Left colon (tissue), 2 donors: ENCODE measurements at regions not wholly inside any gene's neighbourhood (a gene's known extent, or its start where the extent isn't known, plus 50 kb on each side); places are given as distances from the start of the nearest gene placed in this dataset.

Source experiments
- ATAC-seq: fragments of 200-7000 bp; cut with Tn5 transposase; one replicate; pipeline ENCODE4 v1.9.1; 2020; ENCODE audit warnings: mild to moderate bottlenecking, moderate library complexity
- DNase-seq, 2 donors: peaks; one replicate each; pipeline ENCODE4 v3.0.0-alpha.2; 2020
- intact Hi-C, 2 donors: fragments of 100-400 bp; cut with DNase I in 1 of 2; cut with micrococcal nuclease in 1 of 2; formaldehyde crosslinking; loops; one replicate each; pipeline versions ENCODE4 v1.11.2 to v1.14.0; 2022; cut with DNase I, micrococcal nuclease
- donor health status: DM: no; HTN: no; CAD: no.
- donor health status: DM: yes; HTN: yes; CAD: no.

DNA sequence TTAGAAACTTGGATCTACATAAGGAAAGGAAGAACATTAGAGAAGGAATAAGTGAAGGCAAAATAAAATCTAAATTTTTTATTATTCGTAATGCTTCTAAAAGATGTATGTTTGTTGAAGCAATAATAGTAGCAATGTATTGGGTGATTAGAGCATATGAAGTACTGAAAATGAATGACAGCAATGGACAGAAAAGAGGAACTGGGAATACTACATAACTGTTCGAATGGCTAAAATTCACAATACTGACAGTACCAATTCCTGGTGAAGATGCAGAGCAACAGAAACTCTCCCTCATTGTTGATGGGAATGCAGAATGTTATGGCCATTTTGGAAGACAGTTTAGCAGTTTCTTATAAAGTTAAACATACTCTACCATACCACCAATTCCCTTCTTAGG is 177.3 kb upstream of the SPEF2 start:
- DNase-seq: no peak
- no peak for ATAC-seq
- intact Hi-C loops: no loop called here

DNA sequence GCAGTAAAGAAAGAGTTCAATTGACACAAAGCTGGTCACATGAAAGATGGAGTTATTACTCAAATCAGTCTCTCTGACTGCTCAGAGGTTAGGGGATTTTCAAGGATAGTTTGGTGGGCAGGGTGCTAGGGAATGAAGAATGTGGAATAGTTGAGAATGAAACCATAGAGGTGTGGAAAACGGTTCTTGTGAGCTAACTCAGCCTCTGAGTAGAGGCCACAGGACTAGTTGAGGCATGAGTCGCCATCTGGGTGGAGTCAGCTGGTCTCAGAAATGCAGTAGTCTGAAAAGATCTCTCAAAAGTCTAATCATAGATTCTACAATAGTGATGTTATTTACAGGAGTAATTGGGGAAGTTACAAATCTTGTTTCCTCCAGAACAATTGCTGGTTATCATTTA is 178.9 kb upstream of the SPEF2 start:
- DNase-seq: no peak
- intact Hi-C loops: no loop called here
- no peak for ATAC-seq

GRCh38 chr5:35438288-35438687 is 179.4 kb upstream of the SPEF2 start:
- ATAC-seq (no peak), DNase-seq (no peak)
- intact Hi-C loops: no loop called here

GRCh38 chr5:35436400-35437057 is 181.1 kb upstream of the SPEF2 start:
- no peak for DNase-seq
- intact Hi-C loops: no loop called here
- ATAC-seq: peak; percentile 74

GRCh38 chr5:35430381-35431162 is 187.1 kb upstream of the SPEF2 start:
- ATAC-seq: peak; percentile 59
- no peak for DNase-seq
- intact Hi-C loops: no loop called here

GRCh38 chr5:35420200-35420599 is 189.9 kb upstream of the PRLR start:
- ATAC-seq: no peak
- intact Hi-C loops: no loop called here

GRCh38 chr5:35417040-35417439 is 186.8 kb upstream of the PRLR start:
- no peak for DNase-seq
- no peak for ATAC-seq
- intact Hi-C loops: no loop called here

More at GRCh38 chr5:35420200-35420599, 189.9 kb upstream of the PRLR start:
- DNase-seq: no peak

GRCh38 chr5:35416217-35416988 is 186.1 kb upstream of the PRLR start:
- ATAC-seq (peak; percentile 52), DNase-seq (no peak)
- intact Hi-C loops: no loop called here

- intact Hi-C loops: no loop called here
- ATAC-seq (no peak), DNase-seq (no peak)
These were observed 185.0 kb upstream of the PRLR start for GRCh38 chr5:35415309-35415708.

GRCh38 chr5:35409361-35409760 is 179.1 kb upstream of the PRLR start:
- DNase-seq (no peak), ATAC-seq (no peak)
- intact Hi-C loops: no loop called here

DNA sequence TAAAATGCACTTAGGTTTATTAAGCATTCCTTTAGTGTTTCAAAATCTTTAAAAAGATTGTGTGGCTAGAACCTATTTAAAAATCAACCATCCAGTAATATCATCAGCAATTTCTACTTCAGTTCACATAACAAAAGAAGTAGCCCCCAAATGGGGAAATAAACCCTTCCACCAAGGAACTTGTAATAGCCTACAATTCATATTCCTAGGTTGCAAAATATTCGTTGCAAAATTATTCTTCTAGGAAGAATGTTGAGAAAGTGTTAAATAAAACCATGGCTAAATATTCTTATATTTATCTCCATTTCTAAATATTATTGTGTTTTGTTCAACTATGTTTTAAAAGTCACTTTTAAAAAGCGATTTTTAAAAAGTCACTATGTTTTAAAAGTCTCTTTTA is 177.9 kb upstream of the PRLR start:
- no peak for ATAC-seq
- DNase-seq: no peak
- intact Hi-C loops: no loop called here

DNA sequence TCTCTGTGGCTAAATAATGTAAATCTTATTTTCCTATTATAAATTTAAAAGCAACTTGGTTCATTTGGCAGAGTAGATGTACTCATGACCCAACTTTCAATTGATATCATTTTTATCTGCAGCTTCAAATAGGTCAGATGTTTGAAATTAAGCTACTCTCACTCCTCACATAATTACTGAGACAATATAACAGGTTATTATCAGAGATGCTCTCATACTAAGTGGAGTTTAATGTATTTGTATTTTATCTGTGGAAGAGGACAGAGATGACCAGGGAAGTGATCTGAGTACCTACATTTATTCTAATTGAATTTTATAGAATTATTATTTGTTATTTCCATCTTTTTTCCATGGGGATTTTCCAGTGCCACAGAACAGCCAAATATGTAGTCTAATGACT is 177.4 kb upstream of the PRLR start:
- intact Hi-C loops: no loop called here
- DNase-seq: no peak
- no peak for ATAC-seq

GRCh38 chr5:35405938-35406337 is 175.7 kb upstream of the PRLR start:
- DNase-seq (no peak), ATAC-seq (no peak)
- intact Hi-C loops: no loop called here

GRCh38 chr5:35404701-35405100 is 174.4 kb upstream of the PRLR start:
- intact Hi-C loops: no loop called here
- DNase-seq (no peak), ATAC-seq (no peak)

- no peak for DNase-seq
- ATAC-seq: no peak
- intact Hi-C loops: no loop called here
These were observed 163.6 kb upstream of the PRLR start for GRCh38 chr5:35393901-35394300.

DNA sequence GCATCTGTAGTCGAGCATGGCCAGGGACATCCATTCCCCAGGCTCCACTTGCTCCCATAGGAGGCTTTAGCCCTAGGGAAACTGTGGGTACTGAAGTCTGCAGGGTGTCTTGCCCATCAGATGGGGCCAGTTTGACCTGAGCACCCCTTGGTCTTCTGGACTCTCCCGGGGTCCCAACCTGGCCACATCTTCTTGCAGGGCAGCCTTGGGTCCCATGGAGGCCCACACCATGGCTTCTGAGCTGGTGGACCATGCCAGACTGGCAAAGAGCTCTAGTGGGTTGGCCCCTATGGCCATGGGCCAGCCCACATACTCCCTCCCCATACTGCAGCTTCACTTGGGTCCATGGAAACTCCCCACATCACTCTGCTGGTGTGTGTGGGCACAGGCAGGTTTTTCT is 154.4 kb upstream of the PRLR start:
- intact Hi-C loops: no loop called here
- DNase-seq (no peak), ATAC-seq (no peak)

DNA sequence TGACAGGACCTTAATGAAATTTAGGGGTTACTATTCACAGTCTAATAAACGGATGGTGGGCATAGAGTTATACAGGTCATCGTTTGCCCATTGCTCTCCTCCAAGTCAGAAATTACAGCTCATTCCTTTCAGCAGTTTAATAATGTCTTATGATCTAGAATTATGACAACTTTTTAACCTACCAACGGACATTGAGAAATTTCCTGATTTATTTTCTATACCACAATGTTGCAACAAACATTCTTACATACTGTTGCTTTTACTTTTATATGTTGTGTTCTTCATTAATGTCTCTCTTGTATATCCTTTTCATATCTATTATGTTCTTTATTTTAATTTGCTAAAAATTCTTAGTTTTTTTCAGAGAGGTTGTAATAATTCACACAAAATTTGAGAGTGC is 152.8 kb upstream of the PRLR start:
- DNase-seq (no peak), ATAC-seq (no peak)
- intact Hi-C loops: no loop called here

DNA sequence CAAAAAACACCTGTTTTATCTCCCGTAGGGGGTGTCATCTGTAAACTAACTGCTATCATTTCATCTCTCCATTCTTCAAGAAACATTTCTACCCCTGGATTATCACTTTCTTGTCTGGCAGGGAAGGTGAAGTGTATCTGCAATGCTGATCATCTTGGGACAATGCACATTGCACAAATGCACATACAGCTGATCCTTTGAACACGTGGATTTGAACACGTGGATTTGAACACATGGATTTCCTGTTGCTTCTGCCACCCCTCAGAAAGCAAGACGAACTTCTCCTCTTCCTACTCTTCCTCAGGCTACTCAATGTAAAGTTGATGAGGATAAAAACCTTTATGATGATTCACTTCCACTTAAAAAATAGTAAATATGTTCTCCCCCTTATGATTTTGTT is 147.4 kb upstream of the PRLR start:
- intact Hi-C loops: no loop called here
- ATAC-seq (no peak), DNase-seq (no peak)

DNA sequence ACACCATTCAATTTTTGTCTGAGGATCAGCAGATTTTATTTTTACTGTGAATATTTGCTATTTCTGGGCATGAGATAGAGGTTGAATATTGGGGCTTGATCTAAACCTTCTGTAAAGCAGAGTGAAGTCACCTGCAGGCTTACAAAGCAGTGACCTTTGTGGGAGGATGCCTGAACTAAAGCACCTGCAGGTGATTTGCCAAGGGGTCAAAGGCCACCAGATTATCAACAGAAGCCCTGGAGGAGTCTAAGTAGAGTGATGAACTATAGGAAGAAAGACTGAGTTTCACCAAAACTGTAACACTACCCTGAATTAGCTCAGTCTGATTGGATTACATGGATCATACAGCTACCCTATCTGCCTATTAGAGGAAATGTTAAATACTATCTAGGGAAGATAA is 144.3 kb upstream of the PRLR start:
- ATAC-seq (no peak), DNase-seq (peak in 1 of 2 donors; percentile 19)
- intact Hi-C loops: no loop called here

DNA sequence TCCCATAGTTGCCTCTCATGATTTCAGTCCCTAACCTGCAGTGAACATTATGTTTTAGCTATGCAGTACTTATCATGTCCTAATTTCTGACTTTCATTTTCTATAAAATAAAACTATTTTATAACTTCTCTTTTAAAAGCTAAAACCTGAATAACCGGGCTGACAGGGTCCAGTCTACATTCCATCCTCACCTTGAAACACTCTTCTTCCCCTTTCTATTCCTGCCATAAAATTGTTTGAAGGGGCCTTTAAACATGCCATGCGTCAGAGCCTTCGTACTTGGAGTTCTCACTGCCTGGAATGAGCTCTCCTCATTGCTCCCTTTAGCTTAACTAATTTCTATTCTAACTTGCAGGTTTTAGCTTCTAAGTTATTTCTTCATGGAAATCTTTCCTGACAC is 143.0 kb upstream of the PRLR start:
- intact Hi-C loops: no loop called here
- ATAC-seq: peak; percentile 43
- peak in 1 of 2 donors; percentile 16 for DNase-seq
